Fibroblast of mammary gland (primary cell): ENCODE measurements at regions not wholly inside any gene's neighbourhood (a gene's known extent, or its start where the extent isn't known, plus 50 kb on each side); places are given as distances from the start of the nearest gene placed in this dataset.

ENCODE experiments used
- DNase-seq: peaks from one replicate; pipeline ENCODE4 v3.0.0-alpha.2; 2010; ENCODE audit warnings: low read depth
- H3K4me3 ChIP-seq: 2 replicates; pipeline ENCODE4 v1.5.1; 2011; ENCODE audit warnings: low read depth, mild to moderate bottlenecking, low read length, moderate library complexity; ENCODE audit not compliant: control insufficient read depth
- TF ChIP-seq, protein P1 (sequence below): conservative IDR thresholded peaks from 2 replicates; pipeline ENCODE4 v1.5.1; 2011; ENCODE audit warnings: low read depth, low read length, inconsistent platforms; ENCODE audit not compliant: control insufficient read depth, insufficient read depth

DNA sequence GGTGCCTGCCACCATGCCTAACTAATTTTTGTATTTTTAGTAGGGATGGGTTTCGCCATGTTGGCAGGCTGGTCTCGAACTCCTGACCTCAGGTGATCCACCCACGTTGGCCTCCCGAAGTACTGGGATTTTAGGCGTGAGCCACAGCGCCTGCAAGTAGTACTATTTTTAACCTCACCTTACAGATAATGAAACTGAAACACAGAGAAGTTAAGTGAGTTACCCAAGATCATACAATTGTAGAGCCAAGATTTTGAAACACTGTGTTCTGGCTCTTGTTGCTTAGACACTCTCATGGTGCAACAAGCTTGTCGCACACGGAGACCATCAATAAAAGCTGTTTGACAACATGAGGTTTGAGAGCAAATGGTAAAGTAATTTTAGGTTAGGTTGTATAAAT, 159.1 kb upstream of the LMNTD1 start:
- TF ChIP-seq, protein P1, sequence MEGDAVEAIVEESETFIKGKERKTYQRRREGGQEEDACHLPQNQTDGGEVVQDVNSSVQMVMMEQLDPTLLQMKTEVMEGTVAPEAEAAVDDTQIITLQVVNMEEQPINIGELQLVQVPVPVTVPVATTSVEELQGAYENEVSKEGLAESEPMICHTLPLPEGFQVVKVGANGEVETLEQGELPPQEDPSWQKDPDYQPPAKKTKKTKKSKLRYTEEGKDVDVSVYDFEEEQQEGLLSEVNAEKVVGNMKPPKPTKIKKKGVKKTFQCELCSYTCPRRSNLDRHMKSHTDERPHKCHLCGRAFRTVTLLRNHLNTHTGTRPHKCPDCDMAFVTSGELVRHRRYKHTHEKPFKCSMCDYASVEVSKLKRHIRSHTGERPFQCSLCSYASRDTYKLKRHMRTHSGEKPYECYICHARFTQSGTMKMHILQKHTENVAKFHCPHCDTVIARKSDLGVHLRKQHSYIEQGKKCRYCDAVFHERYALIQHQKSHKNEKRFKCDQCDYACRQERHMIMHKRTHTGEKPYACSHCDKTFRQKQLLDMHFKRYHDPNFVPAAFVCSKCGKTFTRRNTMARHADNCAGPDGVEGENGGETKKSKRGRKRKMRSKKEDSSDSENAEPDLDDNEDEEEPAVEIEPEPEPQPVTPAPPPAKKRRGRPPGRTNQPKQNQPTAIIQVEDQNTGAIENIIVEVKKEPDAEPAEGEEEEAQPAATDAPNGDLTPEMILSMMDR = no peak
- DNase-seq = no peak
- no peak overlapping the region for H3K4me3 ChIP-seq

DNA sequence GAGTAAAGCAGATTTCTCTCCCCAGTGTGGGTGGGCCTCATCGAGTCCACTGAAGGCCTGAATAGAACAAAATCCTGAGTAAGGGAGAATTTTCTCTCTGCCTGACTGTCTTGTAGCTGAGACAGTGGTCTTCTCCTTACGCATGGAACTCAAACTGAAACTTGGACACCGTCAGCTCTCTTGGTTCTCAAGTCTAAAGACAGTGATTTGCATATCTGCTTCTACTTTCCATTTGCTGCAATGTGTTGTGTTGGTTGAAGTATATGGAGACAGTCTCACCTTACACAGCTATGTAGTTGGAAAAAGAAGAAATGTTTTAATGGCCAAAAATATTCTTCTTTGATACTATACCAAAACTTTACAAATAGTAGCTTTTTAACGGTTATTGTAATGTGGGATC, 160.2 kb upstream of the LMNTD1 start:
- no peak for DNase-seq
- TF ChIP-seq, protein P1 = no peak
- no peak overlapping the region for H3K4me3 ChIP-seq

GRCh38 chr12:25714198-25714984, 161.3 kb upstream of the LMNTD1 start:
- TF ChIP-seq, protein P1 = no peak
- H3K4me3 ChIP-seq = no peak overlapping the region

GRCh38 chr12:25715102-25715501, 162.0 kb upstream of the LMNTD1 start:
- H3K4me3 ChIP-seq = no peak overlapping the region
- DNase-seq = peak; percentile 88
- TF ChIP-seq, protein P1 = no peak

More at GRCh38 chr12:25714198-25714984, 161.3 kb upstream of the LMNTD1 start:
- peak; percentile 65 for DNase-seq

DNA sequence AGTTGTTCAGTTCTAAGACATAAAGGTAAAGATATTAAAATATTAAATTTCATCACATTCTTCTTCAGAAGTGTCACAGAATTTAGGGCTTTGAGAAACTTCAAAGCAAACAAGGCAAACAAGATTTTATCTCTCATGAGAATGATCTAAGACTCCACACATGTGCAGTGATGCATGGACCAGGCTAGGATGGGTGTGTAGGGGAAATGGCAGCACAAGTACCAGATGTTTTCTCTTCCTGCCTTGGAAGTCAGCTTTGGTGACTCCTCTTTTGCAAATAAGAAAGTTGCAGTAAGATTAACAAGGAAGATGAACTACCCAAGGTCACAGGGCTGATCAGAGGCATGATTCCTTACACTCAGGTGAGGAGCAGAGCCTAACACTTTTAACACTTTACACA, 163.8 kb upstream of the LMNTD1 start:
- peak; percentile 73 for DNase-seq
- no peak overlapping the region for H3K4me3 ChIP-seq
- TF ChIP-seq, protein P1 = no peak

GRCh38 chr12:25717552-25717951, 164.5 kb upstream of the LMNTD1 start:
- H3K4me3 ChIP-seq = no peak overlapping the region
- DNase-seq = no peak
- TF ChIP-seq, protein P1 = no peak

DNA sequence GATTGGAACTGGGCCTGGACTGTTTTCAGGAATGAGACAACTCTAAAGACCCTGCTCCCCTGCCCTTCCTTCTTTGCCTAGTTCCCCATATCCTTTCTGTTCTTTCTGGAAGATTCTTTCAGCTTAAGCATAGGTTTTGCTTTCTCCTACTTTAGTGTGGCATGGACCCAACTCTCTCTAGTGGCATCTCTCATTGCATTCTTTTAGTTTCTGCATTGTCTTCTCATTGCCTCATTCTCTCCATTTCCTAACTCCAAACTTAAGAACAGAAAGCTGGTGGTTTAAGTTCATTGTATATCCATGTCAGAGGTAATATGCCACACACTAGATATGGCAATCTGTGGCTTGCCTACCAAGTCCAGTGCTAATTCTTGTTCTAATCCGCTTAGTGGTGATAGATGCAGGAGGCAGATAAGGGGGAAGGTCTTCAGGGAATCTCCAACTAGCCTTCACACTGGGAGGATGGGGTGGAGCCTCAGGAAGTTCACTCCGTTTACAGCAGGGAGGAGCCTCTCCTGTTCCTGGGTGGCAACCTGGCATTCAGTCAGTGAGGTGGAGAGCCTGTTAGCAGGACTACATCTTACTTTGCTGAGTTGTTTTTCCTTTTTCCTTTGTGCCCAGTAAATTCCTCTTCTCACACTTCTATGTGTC, 165.1 kb upstream of the LMNTD1 start:
- DNase-seq = no peak
- no peak overlapping the region for H3K4me3 ChIP-seq
- TF ChIP-seq, protein P1 = no peak
